ENCODE measurements at regions not wholly inside any gene's neighbourhood (a gene's known extent, or its start where the extent isn't known, plus 50 kb on each side); places are given as distances from the start of the nearest gene placed in this dataset.

- H2BK120ac ChIP-seq (replicated peaks; ENCODE audit: low read depth, low read length) = no peak overlapping the region
- TF ChIP-seq CTCF (IDR thresholded peaks at IDR 0.05; ENCODE audit: control extremely low read depth in 1 of 3, insufficient read depth in 1 of 3, low read depth in 1 of 3, low read length in 3 of 3) (no peak), MAFK (IDR thresholded peaks at IDR 0.05; ENCODE audit: low read depth, low read length) (no peak), SP2 (IDR thresholded peaks at IDR 0.05; ENCODE audit: low read length) (no peak), CHD1 (IDR thresholded peaks at IDR 0.05; ENCODE audit: low read depth, low read length) (no peak), ATF3 (IDR thresholded peaks at IDR 0.05; ENCODE audit: insufficient read depth, low read depth, low read length) (no peak), CREB1 (IDR thresholded peaks at IDR 0.05) (no peak), BACH1 (IDR thresholded peaks at IDR 0.05; ENCODE audit: low read length) (no peak), TAF7 (optimal IDR thresholded peaks at IDR 0.05; ENCODE audit: borderline replicate concordance, low read depth, low read length) (no peak)
Measured at GRCh38 chr3:177388209-177388608, 190.9 kb upstream of the TBL1XR1 start.

More at GRCh38 chr3:177388209-177388608, 190.9 kb upstream of the TBL1XR1 start:
- Histone ChIP-seq H2BK15ac (ENCODE audit: low read length) (no peak overlapping the region), H3K27ac (ENCODE audit: low read depth, low read length) (no peak overlapping the region), H3K9ac (replicated peaks in 1 of 4; ENCODE audit: extremely low read depth in 1 of 4, low read depth in 3 of 4, low read length in 3 of 4) (no peak overlapping the region), H2BK12ac (ENCODE audit: low read depth, low read length) (no peak overlapping the region), H3K23ac (ENCODE audit: insufficient read length) (no peak overlapping the region), H3K4me2 (ENCODE audit: insufficient read depth in 1 of 2, low read depth in 2 of 2, low read length in 2 of 2) (no peak overlapping the region), H3K23me2 (ENCODE audit: low read depth, low read length) (no peaks in the 10 kb centered on the region), H2BK20ac (ENCODE audit: low read length) (no peak overlapping the region), H4K8ac (ENCODE audit: extremely low read depth, insufficient read depth, low read length) (no peak overlapping the region), H3K79me2 (ENCODE audit: control insufficient read depth in 1 of 2, insufficient read depth in 2 of 2, low read length in 2 of 2) (no peaks in the 10 kb centered on the region), H2BK5ac (ENCODE audit: low read depth, low read length) (no peak overlapping the region), H3K9me3 (ENCODE audit: insufficient read depth in 2 of 2, low read depth in 1 of 2, low read length in 1 of 2) (no peaks in the 10 kb centered on the region), H4K20me1 (replicated peaks in 1 of 2; ENCODE audit: control insufficient read depth in 1 of 2, insufficient read depth in 2 of 2, low read length in 2 of 2) (no peaks in the 10 kb centered on the region), H4K5ac (ENCODE audit: insufficient read length, low read depth, low read length) (no peak overlapping the region), H3K36me3 (ENCODE audit: control insufficient read depth in 2 of 4, insufficient read depth in 4 of 4, low read length in 3 of 4) (no peaks in the 10 kb centered on the region), H3K56ac (replicated peaks; ENCODE audit: insufficient read length, low read depth, low read length) (no peak overlapping the region), H4K91ac (replicated peaks; ENCODE audit: insufficient read length, low read length) (no peak overlapping the region), H3K4ac (replicated peaks; ENCODE audit: insufficient read length, low read depth, low read length) (no peak overlapping the region), H3K18ac (ENCODE audit: extremely low read depth, low read length) (no peak overlapping the region), H2AFZ (ENCODE audit: low read length) (no peak overlapping the region), H3K4me3 (ENCODE audit: extremely low read depth in 1 of 4, insufficient read depth in 2 of 4, low read depth in 3 of 4, low read length in 4 of 4) (no peak overlapping the region), H3K27me3 (replicated peaks in 1 of 4; ENCODE audit: control insufficient read depth in 3 of 4, extremely low read depth in 1 of 4, insufficient read depth in 3 of 4, low read length in 3 of 4) (no peaks in the 10 kb centered on the region), H3K79me1 (ENCODE audit: low read depth, low read length) (no peaks in the 10 kb centered on the region), H3K14ac (ENCODE audit: insufficient read length) (no peak overlapping the region), H2AK5ac (ENCODE audit: low read depth, low read length) (no peak overlapping the region), H3K4me1 (replicated peaks in 1 of 4; ENCODE audit: control insufficient read depth in 3 of 4, insufficient read depth in 4 of 4, low read length in 3 of 4) (peaks cover 0 to 4% (median 0%) of the 10 kb centered on the region in 4 experiments; a peak in 2 of 7 replicates)
- 92% methylated on average over 1 of the region's 1 CpG; no CpG with 5 or more reads in 1 of the 2 experiments for WGBS, 2 experiments (ENCODE audit: extremely low coverage in 1 of 2, insufficient coverage in 1 of 2, insufficient read length in 1 of 2, insufficient replicate concordance in 2 of 2, low coverage in 1 of 2, low lambda C conversion rate in 2 of 2, missing lambda C conversion rate in 1 of 2)
- no peak for DNase-seq (ENCODE audit: low read depth in 1 of 2, low spot score in 2 of 2)
- CTCF ChIA-PET (ENCODE audit: partially characterized antibody) = interaction anchor here (1.2 kb wide), 1 partner anchor 56 kb away, joined by 3 read pairs; no protein-coding TSS in a partner anchor
- POLR2A ChIA-PET (ENCODE audit: partially characterized antibody) = no interaction called here
- FAIRE-seq = no peak
